PC-3 (cell line): ENCODE measurements at regions not wholly inside any gene's neighbourhood (a gene's known extent, or its start where the extent isn't known, plus 50 kb on each side); places are given as distances from the start of the nearest gene placed in this dataset.

ENCODE experiments used
- ATAC-seq: fragments of 200-7000 bp; cut with Tn5 transposase; 2 replicates; pipeline ENCODE4 v1.9.1; 2020; ENCODE audit warnings: mild to moderate bottlenecking, moderate library complexity
- BruUV-seq: library from RNA; stranded (reverse); fragments of 400-500 nt; replicated peaks from 2 replicates; lab custom pipeline; 2021; lab: Mats Ljungman, UMichigan
- CTCF ChIA-PET: fragments of 300-600 bp; sonication (Branson Sonifier 250); formaldehyde crosslinking; loops from one replicate; lab custom pipeline; 2022; ENCODE audit warnings: antibody characterized with exemption; lab: Charles Lee
- POLR2A ChIA-PET: fragments of 300-600 bp; sonication (Branson Sonifier 250); formaldehyde crosslinking; loops from one replicate; lab custom pipeline; 2022; ENCODE audit warnings: antibody characterized with exemption; ENCODE audit not compliant: unreplicated experiment; lab: Charles Lee
- DNase-seq: peaks from one replicate; pipeline ENCODE4 v3.0.0-alpha.2; 2015
- H2AFZ ChIP-seq: fragments of 300-600 bp; sonication (generic); 2 replicates; pipeline ENCODE4 v1.6.0; 2016; ENCODE audit warnings: antibody characterized with exemption, low read length
- H3F3A ChIP-seq: fragments of 300-600 bp; sonication (generic); one replicate; pipeline ENCODE4 v1.6.0; 2017; ENCODE audit warnings: antibody characterized with exemption, low read length, control low read depth, mild to moderate bottlenecking; ENCODE audit not compliant: unreplicated experiment
- H3K27ac ChIP-seq: fragments of 300-600 bp; sonication (generic); 2 replicates; pipeline ENCODE4 v1.5.1; 2016; ENCODE audit warnings: mild to moderate bottlenecking, low read length
- H3K27me3 ChIP-seq: fragments of 300-600 bp; sonication (generic); 2 replicates; pipeline ENCODE4 v1.6.1; 2016; ENCODE audit warnings: low read length, mixed read lengths
- H3K36me3 ChIP-seq: fragments of 300-600 bp; sonication (generic); 2 replicates; pipeline ENCODE4 v1.6.1; 2016; ENCODE audit warnings: low read depth, mixed run types, low read length, mixed read lengths
- H3K4me1 ChIP-seq: fragments of 300-600 bp; sonication (generic); 2 replicates; pipeline ENCODE4 v1.5.1; 2016; ENCODE audit warnings: low read length; ENCODE audit not compliant: insufficient read depth
- H3K4me2 ChIP-seq: fragments of 300-600 bp; sonication (generic); 2 replicates; pipeline ENCODE4 v1.6.0; 2016; ENCODE audit warnings: low read length
- H3K4me3 ChIP-seq: fragments of 300-600 bp; sonication (generic); 2 replicates; pipeline ENCODE4 v1.5.1; 2016; ENCODE audit warnings: mild to moderate bottlenecking, low read length, mixed read lengths
- H3K79me2 ChIP-seq: fragments of 300-600 bp; sonication (generic); 2 replicates; pipeline ENCODE4 v1.6.1; 2017; ENCODE audit warnings: low read length, mixed read lengths
- H3K9ac ChIP-seq: fragments of 300-600 bp; sonication (generic); 2 replicates; pipeline ENCODE4 v1.6.0; 2016; ENCODE audit warnings: mild to moderate bottlenecking, low read length
- H3K9me2 ChIP-seq: fragments of 300-600 bp; sonication (generic); replicated peaks from 2 replicates; pipeline ENCODE4 v1.6.1; 2016; ENCODE audit warnings: mixed run types, low read length, mixed read lengths
- H3K9me3 ChIP-seq: fragments of 300-600 bp; sonication (generic); 2 replicates; pipeline ENCODE4 v1.6.1; 2016; ENCODE audit warnings: low read length, mixed read lengths
- H4K20me1 ChIP-seq: fragments of 300-600 bp; sonication (generic); 2 replicates; pipeline ENCODE4 v1.6.1; 2016; ENCODE audit warnings: low read length, mixed read lengths
- EZH2 ChIP-seq: fragments of 300-600 bp; sonication (generic); IDR thresholded peaks from one replicate; pipeline ENCODE4 v1.6.1; 2017; ENCODE audit warnings: antibody characterized with exemption, mild to moderate bottlenecking, low read length; ENCODE audit not compliant: unreplicated experiment
- EZH2phosphoT487 ChIP-seq: fragments of 300-600 bp; sonication (generic); IDR thresholded peaks from 2 replicates; pipeline ENCODE4 v1.6.1; 2018; ENCODE audit warnings: mild to moderate bottlenecking, antibody characterized with exemption, low read length, borderline replicate concordance
- intact Hi-C: fragments of 100-400 bp; cut with micrococcal nuclease; formaldehyde crosslinking; loops from 2 replicates; pipeline ENCODE4 v1.9.0; 2023
- TF ChIP-seq, protein P1 (sequence below): fragments of 300-600 bp; sonication (generic); conservative IDR thresholded peaks from 2 replicates; pipeline ENCODE4 v1.5.1; 2017; ENCODE audit warnings: antibody characterized with exemption, low read depth, mild to moderate bottlenecking, low read length

DNA sequence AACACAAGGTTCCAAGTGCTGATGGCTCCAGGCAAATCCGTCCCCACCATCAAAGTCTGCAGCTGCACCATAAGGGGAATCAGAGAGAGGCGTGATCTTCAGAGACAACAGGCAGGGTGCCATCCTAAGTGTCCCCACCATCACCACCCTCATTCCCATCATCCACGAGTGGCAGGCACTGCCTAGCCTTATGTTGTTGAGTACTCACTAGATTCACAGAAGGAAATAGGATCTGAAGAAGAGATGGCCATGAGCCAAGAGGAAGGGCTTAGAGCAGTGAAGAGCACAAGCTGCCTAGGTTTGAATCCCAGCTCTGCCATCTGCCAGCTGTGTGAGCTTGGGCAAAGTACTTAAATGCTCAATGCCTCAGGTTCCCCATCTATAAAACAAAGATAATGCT, 207.3 kb upstream of the CSF3R start:
- Histone ChIP-seq H3K9me3 (no peaks in the 10 kb centered on the region), H4K20me1 (no peaks in the 10 kb centered on the region), H3K4me1 (no peaks in the 10 kb centered on the region; the same call in 1 of the 2 replicates), H2AFZ (no peak overlapping the region), H3K9ac (no peak overlapping the region), H3K4me3 (no peak overlapping the region), H3F3A (no peaks in the 10 kb centered on the region), H3K4me2 (no peak overlapping the region), H3K79me2 (no peaks in the 10 kb centered on the region), H3K36me3 (no peaks in the 10 kb centered on the region), H3K27ac (no peak overlapping the region), H3K27me3 (peaks cover 44% of the 10 kb centered on the region), H3K9me2 (no peaks in the 10 kb centered on the region)
- TF ChIP-seq, protein P1, sequence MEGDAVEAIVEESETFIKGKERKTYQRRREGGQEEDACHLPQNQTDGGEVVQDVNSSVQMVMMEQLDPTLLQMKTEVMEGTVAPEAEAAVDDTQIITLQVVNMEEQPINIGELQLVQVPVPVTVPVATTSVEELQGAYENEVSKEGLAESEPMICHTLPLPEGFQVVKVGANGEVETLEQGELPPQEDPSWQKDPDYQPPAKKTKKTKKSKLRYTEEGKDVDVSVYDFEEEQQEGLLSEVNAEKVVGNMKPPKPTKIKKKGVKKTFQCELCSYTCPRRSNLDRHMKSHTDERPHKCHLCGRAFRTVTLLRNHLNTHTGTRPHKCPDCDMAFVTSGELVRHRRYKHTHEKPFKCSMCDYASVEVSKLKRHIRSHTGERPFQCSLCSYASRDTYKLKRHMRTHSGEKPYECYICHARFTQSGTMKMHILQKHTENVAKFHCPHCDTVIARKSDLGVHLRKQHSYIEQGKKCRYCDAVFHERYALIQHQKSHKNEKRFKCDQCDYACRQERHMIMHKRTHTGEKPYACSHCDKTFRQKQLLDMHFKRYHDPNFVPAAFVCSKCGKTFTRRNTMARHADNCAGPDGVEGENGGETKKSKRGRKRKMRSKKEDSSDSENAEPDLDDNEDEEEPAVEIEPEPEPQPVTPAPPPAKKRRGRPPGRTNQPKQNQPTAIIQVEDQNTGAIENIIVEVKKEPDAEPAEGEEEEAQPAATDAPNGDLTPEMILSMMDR: no peak
- TF ChIP-seq EZH2 (no peak), EZH2phosphoT487 (no peak)
- no peak for ATAC-seq
- CTCF ChIA-PET: no interaction called here
- intact Hi-C loops: no loop called here
- no peak for DNase-seq
- POLR2A ChIA-PET: no interaction called here
- no TSS peak for BruUV-seq

DNA sequence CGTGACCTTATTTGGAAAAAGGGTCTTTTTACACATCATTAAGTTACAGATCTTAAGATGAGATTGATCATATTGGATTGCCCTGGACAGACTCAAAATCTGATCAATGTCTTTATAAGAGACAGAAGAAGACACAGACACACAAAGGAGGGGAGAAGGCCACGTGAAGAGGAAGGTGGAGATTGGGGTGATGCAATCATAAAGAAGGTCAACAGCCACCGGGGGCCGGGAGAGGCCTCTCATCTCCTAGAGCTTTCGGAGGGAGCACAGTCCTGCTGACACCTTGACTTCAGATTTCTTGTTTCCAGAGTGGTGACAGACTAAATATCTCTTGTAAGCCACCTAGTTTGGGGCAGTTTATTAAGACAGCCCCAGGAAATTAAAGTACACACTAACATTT, 204.6 kb upstream of the CSF3R start:
- H3K4me1 ChIP-seq: no peaks in the 10 kb centered on the region; the same call in 1 of the 2 replicates
- no peak for DNase-seq
- H4K20me1 ChIP-seq: no peaks in the 10 kb centered on the region
- ATAC-seq: no peak
- intact Hi-C loops: no loop called here
- H3K9me3 ChIP-seq: no peaks in the 10 kb centered on the region
- H3K9ac ChIP-seq: no peak overlapping the region
- no peaks in the 10 kb centered on the region for H3F3A ChIP-seq
- no peak overlapping the region for H3K4me2 ChIP-seq
- no peak for TF ChIP-seq EZH2
- no peak overlapping the region for H2AFZ ChIP-seq
- no peak overlapping the region for H3K4me3 ChIP-seq
- no TSS peak for BruUV-seq
- peaks cover 17% of the 10 kb centered on the region for H3K27me3 ChIP-seq
- H3K27ac ChIP-seq: no peak overlapping the region
- no peaks in the 10 kb centered on the region for H3K79me2 ChIP-seq
- no peaks in the 10 kb centered on the region for H3K9me2 ChIP-seq
- POLR2A ChIA-PET: no interaction called here
- no peaks in the 10 kb centered on the region for H3K36me3 ChIP-seq
- CTCF ChIA-PET: no interaction called here

DNA sequence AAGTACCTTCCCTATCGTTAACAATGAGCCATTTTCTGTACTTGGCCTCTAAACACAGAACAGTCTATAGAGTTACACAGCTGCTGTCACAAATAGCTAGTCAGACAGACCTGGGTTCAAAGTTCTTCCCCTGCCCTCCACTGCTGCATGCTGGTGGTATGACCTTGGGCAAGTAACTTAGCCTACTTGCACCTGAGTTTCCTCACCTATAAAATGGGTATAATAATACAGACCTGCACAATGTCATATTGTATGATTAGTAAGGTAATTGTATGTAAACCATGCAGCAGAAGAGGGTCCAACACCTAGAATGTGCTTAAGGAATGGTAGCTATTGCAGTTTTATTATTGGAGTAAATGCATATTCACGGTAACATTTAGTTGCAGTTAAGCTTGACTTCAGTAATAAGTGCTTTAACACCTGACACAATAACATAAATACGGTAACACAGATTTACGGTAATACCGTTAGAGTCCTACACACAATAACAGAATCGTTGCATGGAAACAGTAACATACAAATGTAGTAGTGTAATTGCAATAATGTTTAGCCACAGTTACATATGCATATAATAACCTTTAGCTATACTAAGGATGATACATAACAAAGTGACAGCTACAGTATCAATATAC, 193.3 kb upstream of the CSF3R start:
- no peak overlapping the region for H3K4me2 ChIP-seq
- peaks cover 76% of the 10 kb centered on the region for H3K27me3 ChIP-seq
- H3K27ac ChIP-seq: no peak overlapping the region
- no peaks in the 10 kb centered on the region for H3K4me1 ChIP-seq
- no peaks in the 10 kb centered on the region for H3K79me2 ChIP-seq
- intact Hi-C loops: no loop called here
- no peak for ATAC-seq
- ChIA-PET CTCF (no interaction called here), POLR2A (no interaction called here)
- no peaks in the 10 kb centered on the region for H4K20me1 ChIP-seq
- no peaks in the 10 kb centered on the region for H3K9me2 ChIP-seq
- H3K9me3 ChIP-seq: no peaks in the 10 kb centered on the region
- no peak overlapping the region for H3K9ac ChIP-seq
- H3F3A ChIP-seq: no peaks in the 10 kb centered on the region
- DNase-seq: no peak
- no peak overlapping the region for H2AFZ ChIP-seq
- no peaks in the 10 kb centered on the region for H3K36me3 ChIP-seq
- TF ChIP-seq, protein P1: no peak
- TF ChIP-seq EZH2 (no peak), EZH2phosphoT487 (no peak)
- no TSS peak for BruUV-seq
- no peak overlapping the region for H3K4me3 ChIP-seq
